Sciatic nerve (tissue), 2 donors: ENCODE measurements at regions not wholly inside any gene's neighbourhood (a gene's known extent, or its start where the extent isn't known, plus 50 kb on each side); places are given as distances from the start of the nearest gene placed in this dataset.
A peak's percentile ranks its signal among the peaks of the same experiment; 100 is the strongest.
"Not testable (repeated sequence)": the region's sequence is repeated elsewhere in the genome, so short reads cannot be mapped to it uniquely, and the experiment has no call there.

ENCODE experiments used
- ATAC-seq: fragments of 200-7000 bp; cut with Tn5 transposase; one replicate; pipeline ENCODE4 v1.9.1; 2020; ENCODE audit warnings: mild to moderate bottlenecking, moderate library complexity
- DNase-seq: peaks from one replicate; pipeline ENCODE4 v3.0.0-alpha.2; 2020; ENCODE audit warnings: low spot score
- intact Hi-C: fragments of 100-400 bp; cut with DNase I; formaldehyde crosslinking; loops from one replicate; pipeline ENCODE4 v1.14.2; 2022
- donor health status: DM: no; HTN: no; CAD: no.
- donor health status: DM: no; HTN: no; CAD: no.

DNA sequence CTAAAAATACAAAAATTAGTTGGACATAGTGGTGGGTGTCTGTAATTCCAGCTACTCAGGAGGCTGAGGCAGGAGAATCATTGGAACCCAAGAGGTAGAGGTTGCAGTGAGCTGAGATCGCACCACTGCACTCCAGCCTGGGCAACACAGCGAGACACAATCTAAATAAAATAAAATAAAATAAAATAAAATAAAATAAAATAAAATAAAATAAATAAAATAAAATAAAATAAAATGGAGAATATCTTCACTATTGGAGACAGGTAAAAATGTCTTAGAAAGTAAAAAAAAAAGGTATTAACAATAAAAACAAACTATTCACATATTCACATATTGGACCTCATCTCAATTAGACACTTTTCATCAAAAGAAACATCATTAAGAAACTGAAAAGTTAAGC, 106.3 kb upstream of the PAXBP1 start:
- intact Hi-C loops, DNase-seq, ATAC-seq: not testable (repeated sequence)

DNA sequence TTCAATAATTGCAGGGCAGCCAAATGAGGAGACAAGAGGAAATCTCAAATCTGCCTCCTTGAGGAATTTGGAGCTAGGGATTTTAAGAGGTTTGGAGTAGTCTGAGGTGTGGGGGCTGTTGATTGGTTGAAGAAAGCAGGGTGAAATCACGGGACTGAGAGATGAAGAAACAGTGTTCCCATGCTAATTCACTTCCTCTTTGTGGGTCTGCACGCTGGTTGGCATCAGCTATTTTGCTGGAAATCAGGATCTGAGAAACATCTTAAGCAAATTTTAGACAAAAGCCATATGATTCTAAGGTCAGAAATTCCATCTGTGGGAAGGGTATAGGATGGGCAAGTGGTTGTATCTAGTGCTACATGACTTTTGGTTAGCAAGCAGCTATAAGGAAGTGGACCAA, 107.1 kb upstream of the PAXBP1 start:
- ATAC-seq (peak; percentile 30), DNase-seq (no peak)
- intact Hi-C loops = no loop called here

DNA sequence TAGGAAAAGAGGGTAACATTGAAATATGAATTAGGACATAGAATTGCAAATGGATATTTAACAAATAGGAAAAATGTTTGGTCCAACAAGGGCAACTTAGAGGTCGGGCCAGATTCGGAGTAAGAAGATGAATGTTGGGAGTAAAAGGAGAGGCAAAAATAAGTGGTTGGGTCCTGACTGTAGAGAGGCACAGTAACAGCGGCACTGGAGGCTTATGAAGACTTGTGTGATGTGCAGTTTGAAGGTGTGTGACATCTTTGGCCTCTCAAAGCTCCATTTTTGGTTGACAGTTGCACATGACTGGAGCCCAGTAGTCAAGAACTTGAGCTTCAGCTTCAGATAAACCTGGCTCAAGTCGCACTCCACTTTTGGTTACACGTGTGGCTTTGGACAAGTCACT, 109.9 kb upstream of the PAXBP1 start:
- intact Hi-C loops = no loop called here
- DNase-seq = no peak
- no peak for ATAC-seq

- ATAC-seq = no peak
- no peak for DNase-seq
- intact Hi-C loops = no loop called here
Measured at GRCh38 chr21:32884062-32884461, 112.5 kb upstream of the PAXBP1 start.

DNA sequence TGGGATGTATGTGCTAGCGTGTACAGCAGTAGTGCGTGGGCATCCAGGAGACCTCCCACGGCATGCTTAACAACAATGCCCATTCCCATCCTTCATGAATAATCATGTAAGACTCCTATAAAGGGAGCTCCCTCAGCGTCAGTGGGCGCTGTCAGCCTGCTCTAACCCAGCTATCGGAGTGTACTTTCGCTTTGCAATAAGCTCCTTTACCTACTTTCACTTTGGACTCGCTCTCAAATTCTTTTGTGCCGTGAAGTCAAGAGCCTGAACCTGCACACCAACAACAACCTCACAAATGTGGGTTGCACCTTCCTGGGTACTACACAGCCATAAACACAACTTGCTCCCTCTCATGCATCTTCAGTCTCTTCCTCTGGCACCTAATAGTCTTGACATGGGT, 114.8 kb upstream of the PAXBP1 start:
- ATAC-seq (no peak), DNase-seq (no peak)
- intact Hi-C loops = no loop called here

GRCh38 chr21:32887026-32887425, 115.5 kb upstream of the PAXBP1 start:
- intact Hi-C loops = no loop called here
- ATAC-seq = no peak
- DNase-seq = no peak

GRCh38 chr21:32888971-32889370, 117.4 kb upstream of the PAXBP1 start:
- ATAC-seq (no peak), DNase-seq (no peak)
- intact Hi-C loops = no loop called here

GRCh38 chr21:32889596-32889995, 118.0 kb upstream of the PAXBP1 start:
- intact Hi-C loops = no loop called here
- no peak for ATAC-seq

DNA sequence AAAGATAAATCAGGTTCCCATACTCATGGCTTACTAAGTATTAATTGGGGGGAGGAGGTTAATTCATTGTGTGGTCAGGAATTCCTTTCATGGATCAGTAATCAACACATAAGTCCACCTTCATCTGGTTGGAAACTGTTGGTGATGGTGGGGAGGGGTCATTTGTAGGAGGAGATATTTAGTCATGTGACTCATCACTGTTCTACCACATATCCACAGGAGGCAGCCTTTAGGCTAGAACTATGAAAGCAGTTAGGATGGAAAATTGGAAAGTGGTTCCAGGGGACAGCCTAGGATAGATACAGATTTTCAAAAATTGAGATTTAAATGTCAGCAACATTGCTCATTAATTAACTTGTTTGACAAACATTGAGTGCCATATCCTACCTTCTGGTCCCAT, 122.8 kb upstream of the PAXBP1 start:
- no peak for DNase-seq
- intact Hi-C loops = no loop called here
- ATAC-seq = no peak

More at GRCh38 chr21:32889596-32889995, 118.0 kb upstream of the PAXBP1 start:
- no peak for DNase-seq

- ATAC-seq = no peak
- intact Hi-C loops = no loop called here
- no peak for DNase-seq
Measured at GRCh38 chr21:32900814-32901213, 124.9 kb upstream of the OLIG2 start.

DNA sequence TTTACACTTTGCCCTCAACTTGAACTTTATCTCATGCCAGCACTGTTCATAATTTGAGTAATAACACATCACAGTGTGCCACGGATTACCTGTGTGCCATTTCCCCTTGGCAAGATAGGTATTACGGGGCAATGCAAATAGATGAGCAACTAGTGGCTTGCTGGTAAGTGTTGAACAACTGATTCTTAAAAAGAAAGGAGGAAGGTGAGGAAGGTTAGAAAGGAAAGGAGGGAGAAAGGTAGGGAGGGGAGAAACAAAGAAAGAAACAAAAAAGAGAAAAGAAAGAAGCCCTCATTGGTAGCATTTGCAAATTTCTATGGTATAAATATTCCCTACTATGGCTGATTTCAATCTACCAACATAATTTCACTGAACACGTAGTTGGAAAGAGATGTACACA, 118.2 kb upstream of the OLIG2 start:
- no peak for ATAC-seq
- intact Hi-C loops = no loop called here

DNA sequence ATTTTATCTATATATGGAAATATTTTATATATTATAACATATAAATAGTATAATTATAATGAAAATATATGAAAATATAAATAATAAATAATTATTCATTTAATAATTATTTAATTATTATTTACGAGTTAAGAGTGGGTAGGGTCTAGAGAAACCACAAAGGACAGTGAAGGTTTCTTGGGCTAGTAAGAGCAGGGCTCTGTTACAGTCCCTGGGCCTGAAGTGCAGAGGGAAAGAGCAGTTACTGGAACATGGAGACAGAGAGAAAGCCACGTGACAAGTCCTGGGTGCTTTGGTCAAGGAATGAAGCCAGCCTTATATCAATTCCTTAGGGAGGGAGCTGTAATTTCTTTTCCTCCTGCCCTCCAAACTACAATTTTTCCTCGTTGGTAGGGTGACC, 117.2 kb upstream of the OLIG2 start:
- ATAC-seq = no peak
- no peak for DNase-seq
- intact Hi-C loops = no loop called here

More for the DNA sequence above, 118.2 kb upstream of the OLIG2 start:
- DNase-seq = no peak

- ATAC-seq (no peak), DNase-seq (no peak)
- intact Hi-C loops = no loop called here
Measured at GRCh38 chr21:32909393-32909792, 116.3 kb upstream of the OLIG2 start.

GRCh38 chr21:32914424-32915039, 111.2 kb upstream of the OLIG2 start:
- ATAC-seq = no peak
- no peak for DNase-seq
- intact Hi-C loops = no loop called here

DNA sequence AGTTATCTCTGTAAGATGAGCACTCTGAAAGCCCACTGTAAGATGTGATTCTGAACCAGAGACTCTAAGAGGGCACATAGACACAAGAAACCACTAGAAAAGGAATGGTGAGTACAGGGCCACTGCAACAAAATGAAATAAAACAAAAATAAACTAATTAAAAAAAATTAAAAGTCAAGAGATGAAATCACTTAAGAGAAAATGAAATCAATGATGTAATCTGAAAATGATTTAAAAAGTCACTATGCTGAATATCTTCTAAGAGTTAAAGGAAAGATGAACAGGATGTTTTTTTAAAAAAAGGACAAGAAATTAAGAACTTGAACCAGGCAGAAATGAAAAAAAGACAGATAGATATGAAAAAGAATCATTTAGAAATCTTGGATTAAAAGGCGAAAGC, 110.6 kb upstream of the OLIG2 start:
- intact Hi-C loops = no loop called here
- DNase-seq (no peak), ATAC-seq (no peak)

GRCh38 chr21:32916088-32916487, 109.6 kb upstream of the OLIG2 start:
- intact Hi-C loops = no loop called here
- DNase-seq (no peak), ATAC-seq (no peak)

GRCh38 chr21:32916522-32917099, 109.1 kb upstream of the OLIG2 start:
- intact Hi-C loops = no loop called here
- ATAC-seq = peak; percentile 18
- no peak for DNase-seq

DNA sequence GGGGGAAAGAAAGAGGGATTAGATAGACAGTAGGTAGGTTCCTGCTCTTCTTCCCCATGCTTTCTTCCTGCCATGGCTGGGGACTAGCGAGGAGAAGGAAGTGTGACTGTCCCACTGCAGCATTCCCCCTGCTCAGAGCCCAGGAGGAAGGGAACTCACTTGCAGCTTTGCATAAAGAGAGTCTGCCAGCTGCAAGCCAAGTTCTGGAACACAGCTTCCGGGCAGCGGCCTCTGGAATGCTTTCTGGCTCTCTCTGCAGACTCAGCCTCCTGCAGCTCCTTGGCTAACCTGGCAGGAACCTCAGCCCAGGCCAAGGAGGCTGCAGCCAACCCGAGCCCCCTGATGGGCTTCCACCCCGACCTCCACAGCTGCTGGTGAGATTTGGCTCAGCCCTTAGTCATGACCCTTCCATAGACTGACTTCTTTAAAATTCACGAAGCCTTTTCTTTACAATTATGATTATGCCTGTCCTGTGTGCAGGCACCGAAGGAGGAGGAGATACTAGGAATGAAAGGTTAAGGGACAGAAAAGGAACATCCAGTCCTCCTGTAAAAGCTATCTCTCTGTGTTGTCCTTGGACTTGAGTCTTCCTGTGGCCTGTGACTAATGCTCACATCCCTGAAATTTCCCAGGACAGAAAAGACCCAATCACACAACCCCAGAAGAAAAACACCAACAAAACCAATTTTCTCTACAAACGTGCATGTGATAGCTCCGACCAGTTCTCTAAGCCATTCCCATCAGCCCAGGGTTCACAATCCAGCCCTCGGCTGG, 108.2 kb upstream of the OLIG2 start:
- peak; percentile 85 for ATAC-seq
- intact Hi-C loops = no loop called here
- no peak for DNase-seq

DNA sequence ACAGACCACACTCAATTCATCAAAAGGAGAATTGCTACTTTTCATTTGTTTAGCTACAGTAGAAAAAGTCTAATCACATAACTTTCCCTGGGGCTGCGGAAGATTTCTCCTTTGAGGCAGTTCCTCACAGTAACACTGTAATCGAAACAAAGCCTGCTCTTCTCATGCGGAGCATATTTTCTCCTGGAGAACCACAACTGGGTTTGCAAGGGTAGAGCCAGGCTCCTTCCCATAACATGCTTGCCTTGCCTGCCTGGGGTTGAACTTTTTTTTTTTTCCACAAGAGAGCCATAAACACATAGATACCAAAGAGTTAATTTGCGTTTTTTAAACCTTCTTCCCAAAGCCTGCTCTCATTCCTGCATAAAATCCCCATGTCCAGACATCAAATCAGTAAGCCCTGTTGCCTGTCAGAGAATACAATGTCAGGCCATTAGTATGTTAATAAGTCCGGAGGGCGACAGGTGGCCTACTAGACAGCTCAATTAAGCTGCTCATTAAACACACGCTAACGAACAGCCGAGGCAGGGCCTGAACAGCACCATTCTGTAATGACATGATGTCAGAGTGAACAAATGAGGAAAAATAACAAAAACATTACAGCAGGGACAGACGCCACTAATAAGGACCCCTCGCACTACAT, 107.1 kb upstream of the OLIG2 start:
- DNase-seq (no peak), ATAC-seq (no peak)
- intact Hi-C loops = no loop called here

DNA sequence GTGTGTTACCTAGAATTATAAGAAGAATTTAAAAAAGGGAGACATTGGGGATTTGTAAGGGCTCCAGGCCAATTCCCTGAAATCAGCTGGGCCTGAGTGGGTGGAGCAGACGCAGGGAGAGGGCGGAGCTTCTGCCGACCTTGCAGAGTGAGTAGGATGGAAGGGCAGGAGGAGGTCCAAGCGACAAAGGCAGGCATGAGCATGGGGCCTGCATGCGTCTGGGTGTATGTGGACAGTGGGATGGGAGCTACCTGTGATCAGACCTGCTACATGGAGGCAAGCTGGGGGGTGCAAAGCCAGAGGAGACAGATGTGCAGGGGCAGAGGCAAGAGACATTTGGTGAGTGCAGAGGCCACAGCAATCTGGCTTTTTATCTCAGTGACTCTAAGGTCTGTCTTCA, 105.3 kb upstream of the OLIG2 start:
- DNase-seq (no peak), ATAC-seq (no peak)
- intact Hi-C loops = no loop called here
